Endothelial cell of umbilical vein (primary cell): ENCODE measurements at regions not wholly inside any gene's neighbourhood (a gene's known extent, or its start where the extent isn't known, plus 50 kb on each side); places are given as distances from the start of the nearest gene placed in this dataset.

ENCODE experiments used
- BruUV-seq: library from RNA; stranded (reverse); fragments of 400-500 nt; replicated peaks from 2 replicates; lab custom pipeline; 2021; lab: Mats Ljungman, UMichigan
- CTCF ChIA-PET: fragments of 300-600, 350-600 bp; sonication (Branson Sonifier 250); formaldehyde crosslinking; loops from one replicate; lab custom pipeline; 2021; ENCODE audit warnings: antibody characterized with exemption, inconsistent platforms; lab: Charles Lee
- POLR2A ChIA-PET: fragments of 300-600, 350-600 bp; sonication (Branson Sonifier 250); formaldehyde crosslinking; loops from one replicate; lab custom pipeline; 2021; ENCODE audit warnings: antibody characterized with exemption, inconsistent platforms; lab: Charles Lee
- DNase-seq: peaks from one replicate; pipeline ENCODE4 v3.0.0-alpha.2; 2011; ENCODE audit warnings: low read depth, low spot score
- FAIRE-seq: peaks from 2 replicates; lab custom pipeline; 2011; peaks lifted over from hg19 to GRCh38; lab: Jason Lieb, UNC
- H2AFZ ChIP-seq: 2 replicates; pipeline ENCODE4 v1.6.0; 2012; ENCODE audit warnings: low read depth, low read length, control low read depth, inconsistent platforms
- H3K27ac ChIP-seq: 2 replicates; pipeline ENCODE4 v1.5.1; 2011; ENCODE audit warnings: low read depth, mild to moderate bottlenecking, control low read depth, low read length, moderate library complexity; ENCODE audit not compliant: insufficient read depth
- H3K27me3 ChIP-seq, 2 experiments: 2 replicates each; pipeline versions ENCODE4 v1.6.0 to v1.6.1; 2011; ENCODE audit warnings: low read length in 2 of 2, mixed read lengths in 1 of 2; ENCODE audit not compliant: control insufficient read depth in 2 of 2, insufficient read depth in 2 of 2
- H3K36me3 ChIP-seq, 2 experiments: 2 replicates in 1 of 2; 3 replicates in 1 of 2; pipeline ENCODE4 v1.5.1; 2011; ENCODE audit warnings: low read length in 2 of 2, mild to moderate bottlenecking in 1 of 2, moderate library complexity in 1 of 2; ENCODE audit not compliant: control insufficient read depth in 2 of 2, insufficient read depth in 2 of 2; ENCODE audit errors: extremely low read depth in 1 of 2
- H3K4me1 ChIP-seq: 3 replicates; pipeline ENCODE4 v1.5.1; 2011; ENCODE audit warnings: mild to moderate bottlenecking, low read length; ENCODE audit not compliant: control insufficient read depth, insufficient read depth; ENCODE audit errors: extremely low read depth
- H3K4me2 ChIP-seq: 2 replicates; pipeline ENCODE4 v1.6.1; 2011; ENCODE audit warnings: low read length, control low read depth, mixed read lengths; ENCODE audit not compliant: insufficient read depth
- H3K4me3 ChIP-seq, 3 experiments: fragments of 200-600 bp in 1 of 3; sonication (generic), shearing (Covaris generic) in 1 of 3; replicated peaks in 1 of 3; 2 replicates each; pipeline ENCODE4 v1.5.1; 2011 to 2016; ENCODE audit warnings: control low read depth in 3 of 3, low read length in 3 of 3, mild to moderate bottlenecking in 2 of 3, inconsistent platforms in 1 of 3, low read depth in 1 of 3, moderate library complexity in 1 of 3; ENCODE audit not compliant: insufficient read depth in 1 of 3
- H3K79me2 ChIP-seq: 2 replicates; pipeline ENCODE4 v1.6.0; 2012; ENCODE audit warnings: low read length, inconsistent platforms; ENCODE audit not compliant: control insufficient read depth, insufficient read depth
- H3K9ac ChIP-seq: replicated peaks from 2 replicates; pipeline ENCODE3; 2011; ENCODE audit warnings: low read length, control low read depth; ENCODE audit not compliant: insufficient read depth; ENCODE audit errors: extremely low read depth
- H3K9me1 ChIP-seq: replicated peaks from 3 replicates; pipeline ENCODE4 v1.6.0; 2011; ENCODE audit warnings: mild to moderate bottlenecking, low read length; ENCODE audit not compliant: control insufficient read depth, insufficient read depth; ENCODE audit errors: extremely low read depth
- H3K9me3 ChIP-seq: replicated peaks from 2 replicates; pipeline ENCODE4 v1.5.1; 2012; ENCODE audit warnings: low read length, inconsistent platforms; ENCODE audit not compliant: control insufficient read depth, insufficient read depth
- H4K20me1 ChIP-seq: replicated peaks from 2 replicates; pipeline ENCODE3; 2011; ENCODE audit warnings: mild to moderate bottlenecking, low read length; ENCODE audit not compliant: control insufficient read depth, insufficient read depth; ENCODE audit errors: extremely low read depth
- EZH2 ChIP-seq: IDR thresholded peaks from 2 replicates; pipeline ENCODE4 v1.6.1; 2012; ENCODE audit warnings: borderline replicate concordance, low read depth, mild to moderate bottlenecking, moderate library complexity, low read length, inconsistent platforms; ENCODE audit not compliant: severe bottlenecking
- FOS ChIP-seq: IDR thresholded peaks from 2 replicates; pipeline ENCODE4 v1.6.1; 2011; ENCODE audit warnings: mild to moderate bottlenecking, low read length, moderate library complexity, borderline replicate concordance; ENCODE audit not compliant: insufficient read depth
- GATA2 ChIP-seq: IDR thresholded peaks from 2 replicates; pipeline ENCODE4 v1.7.0; 2011; ENCODE audit warnings: low read depth, mild to moderate bottlenecking, moderate library complexity, mixed read lengths, low read length; ENCODE audit not compliant: insufficient read length, insufficient read depth
- JUN ChIP-seq: IDR thresholded peaks from 2 replicates; pipeline ENCODE4 v1.6.1; 2011; ENCODE audit warnings: borderline replicate concordance, low read depth; ENCODE audit not compliant: insufficient read length, insufficient read depth
- MYC ChIP-seq: IDR thresholded peaks from one replicate; pipeline ENCODE4 v1.6.1; 2011; ENCODE audit warnings: mild to moderate bottlenecking, low read depth, low read length
- POLR2A ChIP-seq: IDR thresholded peaks from 2 replicates; pipeline ENCODE4 v1.6.1; 2012; ENCODE audit warnings: low read depth, mild to moderate bottlenecking, control low read depth, low read length
- POLR2AphosphoS5 ChIP-seq: IDR thresholded peaks from 2 replicates; pipeline ENCODE4 v1.6.1; 2012; ENCODE audit warnings: low read depth, mild to moderate bottlenecking, control low read depth, low read length, moderate library complexity; ENCODE audit not compliant: insufficient read depth
- dilution Hi-C: fragments of 300-500 bp; cut with MboI; formaldehyde crosslinking; loops from one replicate; pipeline ENCODE4 v1.15.0; 2019; ENCODE audit warnings: low sequenced_read_pairs; ENCODE audit not compliant: extremely low pct_ligation_motif_present
- intact Hi-C: fragments of 100-400 bp; cut with micrococcal nuclease; formaldehyde crosslinking; loops from one replicate; pipeline ENCODE4 v1.10.0; 2022
- TF ChIP-seq, protein P1 (sequence below): IDR thresholded peaks from 2 replicates; pipeline ENCODE4 v1.6.1; 2011; ENCODE audit not compliant: insufficient read depth, insufficient read length
- TF ChIP-seq, protein P2 (sequence below), 2 donors: IDR thresholded peaks; 1 replicate in 1 of 2; 2 replicates in 1 of 2; pipeline ENCODE4 v1.5.1; 2011; ENCODE audit warnings: low read length in 2 of 2, mild to moderate bottlenecking in 2 of 2, moderate library complexity in 2 of 2, control low read depth in 1 of 2, inconsistent platforms in 1 of 2, low read depth in 1 of 2; ENCODE audit not compliant: insufficient read depth in 1 of 2; ENCODE audit errors: extremely low read depth in 1 of 2

- CTCF ChIA-PET: no interaction called here
- no peak for DNase-seq
These were observed 509.2 kb upstream of the SOX11 start for GRCh38 chr2:5183031-5183430.

More at GRCh38 chr2:5183031-5183430, 509.2 kb upstream of the SOX11 start:
- no peaks in the 10 kb centered on the region for H3K36me3 ChIP-seq
- no peak overlapping the region for H3K27ac ChIP-seq
- no peak overlapping the region for H3K4me3 ChIP-seq
- no TSS peak for BruUV-seq
- H3K4me2 ChIP-seq: no peak overlapping the region
- no peaks in the 10 kb centered on the region for H3K9me1 ChIP-seq
- H4K20me1 ChIP-seq: no peaks in the 10 kb centered on the region
- no peak for TF ChIP-seq POLR2AphosphoS5
- TF ChIP-seq, protein P1, sequence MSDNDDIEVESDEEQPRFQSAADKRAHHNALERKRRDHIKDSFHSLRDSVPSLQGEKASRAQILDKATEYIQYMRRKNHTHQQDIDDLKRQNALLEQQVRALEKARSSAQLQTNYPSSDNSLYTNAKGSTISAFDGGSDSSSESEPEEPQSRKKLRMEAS: no peak
- TF ChIP-seq EZH2: no peak
- no peak for TF ChIP-seq JUN
- no peak for TF ChIP-seq GATA2
- TF ChIP-seq FOS: no peak
- no peak for TF ChIP-seq MYC
- TF ChIP-seq, protein P2, sequence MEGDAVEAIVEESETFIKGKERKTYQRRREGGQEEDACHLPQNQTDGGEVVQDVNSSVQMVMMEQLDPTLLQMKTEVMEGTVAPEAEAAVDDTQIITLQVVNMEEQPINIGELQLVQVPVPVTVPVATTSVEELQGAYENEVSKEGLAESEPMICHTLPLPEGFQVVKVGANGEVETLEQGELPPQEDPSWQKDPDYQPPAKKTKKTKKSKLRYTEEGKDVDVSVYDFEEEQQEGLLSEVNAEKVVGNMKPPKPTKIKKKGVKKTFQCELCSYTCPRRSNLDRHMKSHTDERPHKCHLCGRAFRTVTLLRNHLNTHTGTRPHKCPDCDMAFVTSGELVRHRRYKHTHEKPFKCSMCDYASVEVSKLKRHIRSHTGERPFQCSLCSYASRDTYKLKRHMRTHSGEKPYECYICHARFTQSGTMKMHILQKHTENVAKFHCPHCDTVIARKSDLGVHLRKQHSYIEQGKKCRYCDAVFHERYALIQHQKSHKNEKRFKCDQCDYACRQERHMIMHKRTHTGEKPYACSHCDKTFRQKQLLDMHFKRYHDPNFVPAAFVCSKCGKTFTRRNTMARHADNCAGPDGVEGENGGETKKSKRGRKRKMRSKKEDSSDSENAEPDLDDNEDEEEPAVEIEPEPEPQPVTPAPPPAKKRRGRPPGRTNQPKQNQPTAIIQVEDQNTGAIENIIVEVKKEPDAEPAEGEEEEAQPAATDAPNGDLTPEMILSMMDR (IDR thresholded peaks at IDR 0.05; ENCODE audit: extremely low read depth in 1 of 2, insufficient read depth in 1 of 2, low read depth in 1 of 2, low read length in 2 of 2): no peak
- TF ChIP-seq POLR2A: no peak
- dilution Hi-C loops: no loop called here
- no peaks in the 10 kb centered on the region for H3K79me2 ChIP-seq
- H3K9ac ChIP-seq: no peak overlapping the region
- H3K9me3 ChIP-seq: no peaks in the 10 kb centered on the region
- FAIRE-seq: no peak
- H3K27me3 ChIP-seq: no peaks in the 10 kb centered on the region
- intact Hi-C loops: no loop called here
- POLR2A ChIA-PET: no interaction called here
- H2AFZ ChIP-seq: no peak overlapping the region
- H3K4me1 ChIP-seq: no peaks in the 10 kb centered on the region
